GM21381 (cell line): ENCODE measurements at regions not wholly inside any gene's neighbourhood (a gene's known extent, or its start where the extent isn't known, plus 50 kb on each side); places are given as distances from the start of the nearest gene placed in this dataset.
"Not testable (repeated sequence)": the region's sequence is repeated elsewhere in the genome, so short reads cannot be mapped to it uniquely, and the experiment has no call there.

Experiments
- ATAC-seq: cut with Tn5 transposase; IDR thresholded peaks from one replicate; pipeline ENCODE4 v1.9.1; 2021; ENCODE audit warnings: mild to moderate bottlenecking, moderate library complexity; ENCODE audit not compliant: unreplicated experiment

DNA sequence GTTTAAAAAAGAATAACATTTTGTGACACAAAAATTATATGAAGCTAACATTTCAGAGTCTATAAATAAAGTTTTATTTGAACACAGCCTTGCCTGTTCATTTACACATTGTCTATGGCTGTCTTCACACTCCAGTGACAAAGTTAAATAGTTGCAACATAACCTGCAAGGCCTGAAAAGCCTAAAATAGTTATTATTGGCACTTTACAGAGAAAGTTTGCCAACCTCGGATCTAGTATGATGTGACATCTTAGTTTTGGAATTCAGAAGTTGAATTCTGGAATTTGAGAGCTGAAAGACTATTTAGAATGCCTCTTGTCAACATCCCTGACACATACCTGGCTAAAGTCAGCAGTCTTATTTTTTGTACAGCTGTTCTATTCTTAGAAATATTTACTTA lies 68.3 kb downstream of the DYRK2 start:
- ATAC-seq = no peak

GRCh38 chr12:67719303-67719702 lies 70.8 kb downstream of the DYRK2 start:
- ATAC-seq = not testable (repeated sequence)

DNA sequence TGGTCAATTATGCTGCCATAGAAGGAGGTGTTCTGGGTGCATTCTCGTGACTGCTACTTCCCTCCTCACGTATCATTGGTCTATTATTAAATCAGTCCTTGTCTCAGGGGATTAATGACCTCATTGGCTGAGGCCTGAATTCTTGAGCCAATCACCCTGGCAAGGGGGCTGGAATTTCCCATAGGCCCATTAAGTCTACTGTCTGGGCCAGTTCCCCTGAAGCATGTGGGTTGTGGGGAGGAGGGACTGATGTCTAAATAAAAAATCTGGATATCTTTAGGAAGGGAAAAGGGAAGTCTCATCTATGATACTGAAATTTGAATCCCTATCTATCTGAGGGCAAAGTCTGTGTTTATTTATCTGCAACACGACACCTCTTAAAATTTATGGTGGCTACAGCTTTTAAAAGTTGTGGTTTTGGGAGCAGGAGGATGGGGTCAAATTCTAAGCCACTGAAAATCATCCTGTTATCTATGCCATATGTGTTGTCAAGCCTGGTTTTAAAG lies 71.9 kb downstream of the DYRK2 start:
- no peak for ATAC-seq

- no peak for ATAC-seq
Observed at GRCh38 chr12:67721248-67721647, 72.7 kb downstream of the DYRK2 start.

DNA sequence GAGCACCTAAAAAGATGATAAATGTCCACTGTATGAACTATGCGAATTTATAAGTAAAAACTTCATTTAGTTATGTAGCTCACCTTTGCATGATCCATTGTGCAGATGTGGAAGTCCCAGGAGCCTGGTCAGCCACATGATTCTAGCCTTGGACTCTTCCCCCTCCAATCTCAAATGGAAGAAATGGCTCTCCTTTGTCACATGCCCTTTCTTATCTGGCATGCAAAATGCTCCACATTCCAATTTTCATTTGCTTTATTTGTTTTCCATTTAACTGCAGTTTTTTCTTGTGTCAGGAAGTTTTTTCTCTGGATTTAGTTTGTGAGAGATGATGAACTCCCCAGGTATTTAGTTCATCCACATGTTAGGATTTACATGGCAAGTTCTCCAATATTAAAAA lies 73.8 kb downstream of the DYRK2 start:
- ATAC-seq = no peak

GRCh38 chr12:67726868-67727267 lies 78.3 kb downstream of the DYRK2 start:
- ATAC-seq = no peak

DNA sequence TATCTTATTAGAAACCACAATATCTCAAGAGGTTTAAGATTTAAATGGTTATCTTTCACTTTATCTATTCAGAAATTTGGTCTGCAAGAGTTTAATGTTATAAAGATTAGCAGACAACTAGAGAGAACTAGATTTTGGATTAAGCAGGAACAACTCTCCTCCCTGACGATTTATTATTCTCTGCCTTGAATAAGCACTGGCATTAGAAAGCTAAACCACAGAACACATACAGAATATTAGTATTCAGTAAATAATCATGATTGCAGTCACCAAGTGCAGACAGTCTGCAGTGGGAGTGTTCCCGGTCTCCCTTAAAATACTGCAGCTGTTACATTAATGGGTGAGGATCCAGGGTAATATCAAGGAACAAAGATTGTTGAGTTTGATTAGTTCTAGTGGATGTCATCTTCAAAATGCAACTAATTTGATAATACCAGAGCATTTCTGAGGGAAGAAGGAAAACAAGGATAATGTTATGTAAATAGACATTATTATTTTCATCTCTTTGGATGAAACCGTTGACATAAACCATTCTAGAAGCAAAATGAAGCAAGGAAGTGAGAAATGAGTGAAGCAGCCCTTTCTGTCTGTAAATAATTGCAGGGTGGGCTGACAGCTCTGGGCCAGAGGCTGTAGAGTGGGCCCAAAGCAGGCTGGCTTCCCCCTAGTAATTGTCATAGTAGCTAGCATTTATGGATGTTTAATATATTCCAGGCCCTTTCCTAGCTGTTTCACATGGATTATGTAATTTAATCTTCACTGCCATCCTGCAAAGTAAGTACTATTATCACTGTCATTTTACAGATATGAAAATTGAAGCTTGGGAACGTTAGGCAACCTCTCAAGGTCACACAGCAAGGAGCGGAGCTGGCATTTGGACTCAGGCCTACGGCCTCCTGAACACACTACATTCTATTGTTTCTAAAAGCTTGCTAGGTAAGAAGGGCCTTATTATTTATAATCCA lies 79.4 kb downstream of the DYRK2 start:
- ATAC-seq = no peak

GRCh38 chr12:67732857-67733256 lies 84.3 kb downstream of the DYRK2 start:
- ATAC-seq = no peak

GRCh38 chr12:67735868-67736267 lies 87.3 kb downstream of the DYRK2 start:
- no peak for ATAC-seq

DNA sequence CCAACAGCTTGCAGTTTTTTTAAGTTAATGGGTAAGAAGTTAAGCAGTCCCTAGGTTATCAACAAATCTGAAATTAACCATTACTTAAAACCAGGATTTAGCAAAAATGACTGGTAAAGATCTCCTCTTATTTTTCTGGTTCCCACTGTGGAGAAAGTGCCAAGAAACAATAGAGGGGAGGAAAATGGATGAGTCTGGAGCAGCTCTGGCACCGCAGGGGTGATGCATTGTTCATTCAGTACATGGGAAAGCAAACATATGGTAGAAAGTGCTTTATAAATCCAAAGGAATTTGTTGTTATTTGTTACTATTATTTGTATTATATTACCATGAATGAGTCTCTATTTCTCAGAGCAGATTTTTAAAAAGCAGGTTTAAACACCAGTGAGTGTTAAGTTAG lies 92.2 kb downstream of the DYRK2 start:
- no peak for ATAC-seq

DNA sequence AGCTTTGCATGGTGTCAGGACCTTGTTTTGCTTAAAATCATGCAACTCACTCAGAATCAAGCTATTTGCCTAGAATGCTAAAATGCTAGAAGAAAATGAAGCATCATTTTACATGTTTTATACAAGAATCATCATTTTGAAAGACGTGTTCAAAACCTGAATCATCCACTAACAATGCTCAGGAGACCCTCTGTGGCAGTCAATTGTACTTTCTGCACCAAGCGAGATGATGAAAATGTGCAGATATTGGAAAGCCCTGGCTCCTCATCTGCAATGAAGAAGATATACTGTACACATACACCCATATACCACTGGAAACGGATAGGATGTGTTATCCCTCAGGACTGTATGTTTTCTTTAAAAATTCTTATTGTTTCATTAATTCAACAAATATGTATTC lies 92.7 kb downstream of the DYRK2 start:
- ATAC-seq = no peak

- ATAC-seq = no peak
Observed at GRCh38 chr12:67742461-67742860, 93.9 kb downstream of the DYRK2 start.

GRCh38 chr12:67747869-67748742 lies 99.6 kb downstream of the DYRK2 start:
- ATAC-seq = no peak

GRCh38 chr12:67748743-67749040 lies 100.1 kb downstream of the DYRK2 start:
- no peak for ATAC-seq

GRCh38 chr12:67750513-67751183 lies 102.1 kb downstream of the DYRK2 start:
- ATAC-seq = no peak

DNA sequence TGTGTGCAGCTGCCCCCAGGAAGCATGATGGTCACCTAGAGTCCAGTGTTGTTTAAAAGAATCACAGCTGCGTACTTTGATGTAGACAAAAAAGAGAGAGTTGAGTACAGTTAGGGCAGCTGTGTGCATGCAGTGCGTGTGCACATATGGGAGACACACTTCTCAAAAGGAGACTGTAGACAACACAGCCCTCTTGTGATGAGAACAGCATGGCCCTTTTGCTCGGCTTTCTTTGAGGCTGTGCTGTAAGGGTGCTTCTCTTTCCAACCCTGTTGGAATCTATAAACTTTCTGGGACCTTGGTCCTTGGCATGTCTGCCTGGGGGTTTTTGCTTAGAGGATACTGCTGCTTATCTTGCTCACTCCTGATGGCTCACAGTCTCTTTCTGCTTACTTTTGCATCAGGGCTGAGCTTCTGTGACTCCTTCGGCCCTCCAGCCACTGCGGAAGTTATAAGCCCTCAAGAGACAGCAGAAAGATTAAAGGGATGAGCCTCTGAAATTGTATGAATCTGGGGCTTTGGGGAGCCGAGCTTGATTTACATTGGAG lies 102.9 kb downstream of the DYRK2 start:
- no peak for ATAC-seq

DNA sequence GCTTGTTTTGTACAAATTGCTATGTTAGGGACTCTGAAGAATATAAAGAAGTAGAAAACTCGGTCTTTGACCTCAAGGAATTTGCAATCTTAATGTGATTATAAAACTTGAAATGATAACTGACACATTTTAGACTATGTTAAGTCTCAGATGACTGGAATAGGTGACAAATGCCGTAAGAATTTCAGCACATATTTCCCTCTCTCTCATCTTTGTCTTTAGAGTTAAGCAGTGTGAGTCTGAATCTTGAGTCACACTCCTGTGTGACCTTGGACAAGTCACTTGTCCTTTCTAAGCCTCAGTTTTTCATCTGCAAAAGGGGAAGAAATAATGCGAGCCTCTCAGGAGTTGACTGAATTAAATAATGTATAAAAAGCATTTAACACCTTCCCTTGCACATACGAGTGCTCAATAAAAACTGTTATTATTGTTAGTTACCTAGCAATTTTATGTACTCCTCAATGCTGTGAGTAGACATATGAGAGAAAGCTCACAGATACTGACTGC lies 103.7 kb downstream of the DYRK2 start:
- ATAC-seq = no peak

- ATAC-seq = no peak
Observed at GRCh38 chr12:67754933-67755697, 106.6 kb downstream of the DYRK2 start.

DNA sequence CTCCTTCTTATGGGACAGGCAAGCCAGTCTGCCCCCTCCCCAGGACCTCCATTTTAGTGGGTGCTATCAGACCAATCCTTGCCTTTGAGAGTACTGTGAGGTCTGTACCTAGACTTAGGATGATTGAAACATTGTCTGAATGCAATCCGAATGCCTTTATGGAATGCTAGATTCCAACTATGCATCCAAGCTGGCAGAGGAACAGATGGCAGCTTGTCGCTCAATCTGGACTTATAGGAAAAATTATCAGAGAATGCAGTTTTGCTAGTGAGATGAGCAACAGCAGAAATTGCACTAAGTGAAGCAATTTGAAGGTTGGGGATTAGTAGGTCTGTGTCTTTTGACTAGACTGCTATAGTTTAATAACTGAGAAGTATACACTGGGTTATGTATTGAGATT lies 109.1 kb downstream of the DYRK2 start:
- ATAC-seq = no peak

- ATAC-seq = peak; percentile 95
Observed at GRCh38 chr12:67758119-67758518, 109.6 kb downstream of the DYRK2 start.
